HK-2 (cell line): ENCODE measurements at regions not wholly inside any gene's neighbourhood (a gene's known extent, or its start where the extent isn't known, plus 50 kb on each side); places are given as distances from the start of the nearest gene placed in this dataset.

Source experiments
- DNase-seq: peaks from one replicate; pipeline ENCODE4 v3.0.0-alpha.2; 2018; ENCODE audit not compliant: unreplicated experiment

DNA sequence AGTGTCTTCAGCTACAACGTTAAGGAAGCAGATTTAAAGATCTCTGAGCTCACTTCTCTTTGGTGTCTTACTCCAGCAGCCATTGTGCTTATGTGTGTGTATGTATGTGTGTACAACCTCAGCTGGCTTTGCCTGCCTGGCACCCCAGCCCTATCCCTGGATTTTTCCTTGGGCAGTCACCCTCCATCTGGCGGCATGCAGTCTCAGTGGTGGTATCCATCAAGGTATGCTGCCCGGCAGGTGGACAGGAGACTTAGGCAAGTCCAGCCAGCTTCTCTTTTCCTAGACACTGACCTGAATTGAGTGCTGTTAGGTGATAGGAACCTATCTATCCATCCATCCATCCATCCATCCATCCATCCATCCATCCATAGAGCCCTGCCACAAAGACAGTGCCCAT lies 280.8 kb upstream of the CCL2 start:
- no peak for DNase-seq

DNA sequence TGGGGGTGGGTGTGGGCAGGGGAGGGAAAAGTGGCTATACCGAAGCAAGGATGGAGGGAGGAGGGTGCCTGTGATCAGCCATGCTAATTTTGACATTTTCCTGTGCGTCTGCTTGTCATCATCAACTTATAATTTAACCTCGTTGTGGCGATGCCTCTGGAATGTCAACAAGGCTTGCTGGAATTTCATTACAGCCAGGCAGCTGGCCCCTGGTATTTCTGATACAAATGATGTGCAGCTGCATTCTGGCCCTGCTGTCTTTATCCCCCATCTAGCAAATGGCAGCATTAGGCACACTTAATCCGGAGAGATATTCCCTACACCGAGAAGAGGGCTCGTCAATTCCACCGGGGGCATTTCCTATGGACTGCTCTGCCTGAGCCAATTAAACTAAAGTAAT lies 278.3 kb upstream of the CCL2 start:
- DNase-seq = no peak

GRCh38 chr17:33977729-33978514 lies 277.2 kb upstream of the CCL2 start:
- DNase-seq = no peak

- DNase-seq = no peak
These were observed 276.2 kb upstream of the CCL2 start for GRCh38 chr17:33978889-33979288.

- DNase-seq = no peak
These were observed 274.9 kb upstream of the CCL2 start for GRCh38 chr17:33980193-33980592.

DNA sequence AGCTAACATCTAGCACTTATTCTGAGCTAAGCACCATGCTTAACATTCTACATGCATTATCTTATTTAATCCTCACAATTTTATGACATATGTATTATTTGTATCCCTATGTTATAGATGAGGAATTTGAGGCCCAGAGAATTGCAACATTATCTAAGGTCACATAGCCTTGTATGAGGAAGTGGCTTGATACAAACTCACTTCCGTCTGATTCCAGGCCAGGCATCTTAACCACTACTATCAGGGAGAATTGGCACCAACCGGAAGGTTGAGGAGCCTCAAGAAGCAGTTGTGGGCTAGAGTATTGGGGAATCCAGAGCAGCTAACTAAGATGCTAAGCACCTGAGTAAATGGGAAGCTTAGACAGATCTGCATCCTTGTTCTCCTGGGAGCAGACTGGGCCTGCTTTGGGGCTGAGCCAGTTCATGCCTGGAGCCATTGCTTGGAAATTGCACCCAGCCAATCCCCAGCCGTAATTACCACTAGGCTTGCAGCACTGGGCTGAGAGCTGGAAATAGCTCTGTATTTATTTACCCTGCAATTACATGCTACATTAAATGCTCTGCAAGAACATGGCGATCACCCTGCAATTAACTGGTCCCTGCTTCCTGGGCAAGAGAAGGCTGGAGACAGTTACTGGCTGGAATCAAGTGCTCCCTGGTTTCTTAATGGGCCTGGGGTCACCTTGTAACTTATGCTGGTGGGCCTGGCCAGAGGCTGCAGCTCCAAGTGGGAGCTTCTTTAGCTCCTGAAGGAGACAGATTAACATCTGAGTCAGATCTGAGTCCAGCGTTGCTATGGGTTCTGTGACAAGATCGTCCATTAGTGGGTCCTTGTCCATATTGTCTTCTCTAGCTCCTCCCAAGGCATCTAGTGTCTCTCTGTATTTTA lies 273.1 kb upstream of the CCL2 start:
- no peak for DNase-seq

- DNase-seq = no peak
These were observed 272.2 kb upstream of the CCL2 start for GRCh38 chr17:33982909-33983308.

- DNase-seq = no peak
These were observed 271.1 kb upstream of the CCL2 start for GRCh38 chr17:33983824-33984574.

DNA sequence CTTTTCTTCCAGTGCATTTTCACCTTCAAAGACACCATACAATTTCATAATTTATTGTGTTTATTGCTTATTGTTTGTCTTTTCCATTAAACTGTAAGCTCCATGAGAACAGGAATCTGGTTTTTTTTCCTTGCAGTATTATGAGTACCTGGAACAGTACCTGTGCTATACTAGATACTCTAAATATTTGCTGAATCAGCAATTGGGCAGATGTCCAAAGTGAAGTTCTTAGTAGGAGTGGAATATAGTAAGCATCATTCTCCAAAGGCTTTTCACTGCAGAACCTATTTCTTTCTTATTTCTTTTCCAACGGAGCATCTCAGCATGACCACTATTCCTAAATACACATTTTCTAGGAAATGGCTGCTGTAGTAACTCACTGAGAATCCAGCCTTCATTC lies 269.0 kb upstream of the CCL2 start:
- no peak for DNase-seq

- no peak for DNase-seq
These were observed 268.5 kb upstream of the CCL2 start for GRCh38 chr17:33986566-33986965.

- no peak for DNase-seq
These were observed 267.9 kb upstream of the CCL2 start for GRCh38 chr17:33987162-33987561.

DNA sequence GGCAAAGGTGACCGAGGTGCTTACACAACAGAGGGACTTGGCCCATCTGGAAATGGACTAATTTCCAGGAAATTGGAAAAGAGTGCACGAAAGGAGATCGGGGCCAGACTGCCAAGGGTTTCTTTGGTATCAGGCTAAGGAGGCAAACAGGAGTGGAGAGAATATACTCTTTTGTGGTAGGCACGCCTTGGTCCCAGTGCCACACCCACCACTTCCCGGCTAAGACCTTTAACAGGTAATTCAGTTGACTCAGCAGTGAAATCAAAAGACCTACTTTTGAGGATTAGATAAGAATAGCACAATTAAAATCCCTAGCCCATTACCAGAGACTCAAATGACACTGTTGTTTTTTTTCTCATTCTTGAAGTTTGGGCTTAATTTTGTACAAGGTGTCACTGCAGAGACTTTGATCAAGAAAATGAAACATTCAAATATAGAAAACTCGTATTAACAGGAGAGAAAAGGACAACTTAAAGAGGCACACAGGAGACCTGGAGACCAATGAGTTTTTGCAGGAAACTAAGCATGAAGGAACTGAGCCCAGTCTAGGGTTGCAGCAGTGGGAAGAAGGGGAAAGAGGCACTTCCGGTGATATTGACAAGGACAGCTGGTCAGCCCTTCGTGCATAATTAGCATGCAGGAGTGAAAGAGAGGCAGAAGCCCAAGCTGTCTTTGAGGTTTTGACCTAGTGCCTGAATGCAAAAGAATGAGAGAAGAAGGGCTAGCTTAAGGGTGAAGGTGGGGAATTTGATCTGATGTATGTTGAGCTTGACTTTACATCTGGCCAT lies 265.5 kb upstream of the CCL2 start:
- DNase-seq = no peak

DNA sequence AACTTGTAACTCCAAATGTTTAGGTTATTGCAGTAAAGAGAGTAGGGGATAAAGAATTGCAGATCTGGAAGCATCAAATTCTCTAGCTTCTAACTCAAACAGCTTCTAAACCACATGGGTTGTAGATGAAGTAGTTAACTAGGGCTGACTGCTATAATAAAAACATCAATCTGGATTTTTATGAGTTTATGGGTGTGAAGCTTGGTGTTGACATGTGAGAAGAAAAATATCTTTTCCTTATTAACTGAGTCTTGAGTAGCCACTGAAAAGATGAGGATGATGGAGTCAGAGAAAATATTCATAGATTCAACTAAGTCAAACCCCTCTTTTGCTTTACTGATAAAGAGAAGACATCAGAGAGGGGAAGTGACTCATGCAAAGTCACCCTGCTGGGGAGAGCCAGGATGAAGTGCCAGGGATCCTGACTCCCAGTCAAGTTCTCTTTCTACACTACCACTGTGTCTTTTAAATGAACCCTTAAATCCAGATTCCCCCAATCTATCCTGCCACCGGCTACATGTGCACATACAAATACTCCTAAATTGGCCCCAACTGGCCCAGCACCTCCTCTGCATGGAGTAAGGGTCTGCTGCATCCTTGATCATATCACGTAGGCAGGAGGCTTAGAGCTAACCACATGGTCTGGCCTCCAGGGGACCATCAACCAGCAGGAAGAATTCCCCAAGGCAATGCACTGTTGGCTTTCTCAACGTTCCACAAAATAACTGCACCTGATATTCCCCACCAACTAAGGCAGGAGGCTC lies 264.0 kb upstream of the CCL2 start:
- DNase-seq = no peak

- no peak for DNase-seq
These were observed 263.0 kb upstream of the CCL2 start for GRCh38 chr17:33992113-33992512.

DNA sequence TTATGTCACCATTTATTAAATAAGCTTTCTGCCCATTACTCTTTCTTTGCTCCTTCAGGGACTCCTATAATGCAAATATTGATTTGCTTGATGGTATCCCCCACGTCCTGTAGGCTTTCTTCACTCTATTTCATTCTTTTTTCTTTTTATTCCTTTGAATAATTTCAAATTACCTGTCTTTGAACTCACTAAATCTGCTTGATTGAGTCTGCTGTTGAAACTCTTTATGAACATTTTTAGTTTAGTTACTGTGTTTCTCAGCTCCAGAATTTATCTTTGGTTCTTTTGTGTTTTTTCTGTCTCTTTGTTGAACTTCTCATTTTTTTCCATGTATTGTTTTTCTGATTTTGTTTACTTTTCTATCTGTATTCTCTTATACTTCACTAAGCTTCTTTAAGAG lies 254.4 kb upstream of the CCL2 start:
- DNase-seq = no peak

DNA sequence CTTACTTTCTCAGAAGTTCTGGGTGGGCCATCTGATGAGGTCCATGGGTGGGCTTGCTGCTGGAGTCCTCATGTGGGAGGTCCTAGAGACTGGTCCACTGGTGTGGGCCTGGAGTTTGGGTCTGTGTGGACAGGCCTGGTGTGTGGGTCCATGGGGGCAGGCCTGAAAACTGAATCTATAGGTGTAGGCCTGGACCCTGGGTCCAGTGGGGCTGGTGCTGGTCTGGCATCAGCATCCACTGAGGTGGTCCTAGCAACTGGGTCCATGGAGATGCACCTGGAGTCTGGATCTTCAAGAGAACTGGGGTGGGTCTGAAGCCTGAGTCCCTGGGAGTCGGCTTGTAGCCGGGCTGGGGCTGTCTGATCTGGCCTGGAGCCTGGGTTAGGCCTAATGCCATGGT lies 253.8 kb upstream of the CCL2 start:
- DNase-seq = no peak

- no peak for DNase-seq
These were observed 249.0 kb upstream of the CCL2 start for GRCh38 chr17:34006126-34006525.

- no peak for DNase-seq
These were observed 247.0 kb upstream of the CCL2 start for GRCh38 chr17:34008125-34008524.

- DNase-seq = no peak
These were observed 245.2 kb upstream of the CCL2 start for GRCh38 chr17:34009912-34010311.

GRCh38 chr17:34010534-34010933 lies 244.6 kb upstream of the CCL2 start:
- DNase-seq = no peak

GRCh38 chr17:34011599-34011998 lies 243.5 kb upstream of the CCL2 start:
- DNase-seq = no peak
